ENCODE measurements at regions not wholly inside any gene's neighbourhood (a gene's known extent, or its start where the extent isn't known, plus 50 kb on each side); places are given as distances from the start of the nearest gene placed in this dataset.

DNA sequence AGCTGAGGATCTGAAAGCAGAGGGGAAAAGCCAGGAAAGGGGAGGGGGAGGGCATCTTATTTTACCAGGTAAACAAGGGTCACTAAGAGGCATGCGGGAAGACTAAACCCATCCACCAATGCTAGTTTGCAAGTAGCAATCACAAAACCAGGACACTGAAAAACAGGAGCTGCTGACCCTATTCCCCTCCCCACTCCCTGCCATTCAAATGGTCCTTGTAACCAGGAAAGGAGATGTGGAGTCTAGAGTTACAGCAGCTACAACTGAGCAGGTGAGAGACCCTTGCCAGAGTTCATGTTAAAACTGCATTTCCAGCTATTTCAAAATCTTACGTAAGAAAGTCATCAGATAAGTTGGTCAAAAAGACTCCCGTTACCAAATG, 85.3 kb upstream of the SIMC1 start:
- no peak for TF ChIP-seq ZNF586 (CRISPR knock-in tag; conservative IDR thresholded peaks at IDR 0.05)
- TF ChIP-seq SIN3B (IDR thresholded peaks at IDR 0.05; ENCODE audit: low read depth), result no peak
- TF ChIP-seq ZKSCAN1 (IDR thresholded peaks at IDR 0.05; ENCODE audit: low read depth, low read length), result no peak
- TF ChIP-seq RAD21 (CRISPR knock-in tag; conservative IDR thresholded peaks at IDR 0.05 in 1 of 2, IDR thresholded peaks at IDR 0.05 in 1 of 2), result no peak
- TF ChIP-seq ZNF3 (CRISPR knock-in tag; IDR thresholded peaks at IDR 0.05), result no peak
- no peak for TF ChIP-seq EHMT2 (IDR thresholded peaks at IDR 0.05)
- no peak for TF ChIP-seq ZNF384 (IDR thresholded peaks at IDR 0.05; ENCODE audit: low read depth, low read length)
- TF ChIP-seq PHB2 (IDR thresholded peaks at IDR 0.05; ENCODE audit: low read depth), result no peak
- no peak for TF ChIP-seq TCF7L2 (IDR thresholded peaks at IDR 0.05; ENCODE audit: low read depth, low read length)
- no peak for TF ChIP-seq GATA2 (CRISPR knock-in tag; IDR thresholded peaks at IDR 0.05)
- TF ChIP-seq KLF1 (tag; IDR thresholded peaks at IDR 0.05), result no peak
- no peak for TF ChIP-seq FOXJ3 (CRISPR knock-in tag; IDR thresholded peaks at IDR 0.05)
- TF ChIP-seq, protein P1, sequence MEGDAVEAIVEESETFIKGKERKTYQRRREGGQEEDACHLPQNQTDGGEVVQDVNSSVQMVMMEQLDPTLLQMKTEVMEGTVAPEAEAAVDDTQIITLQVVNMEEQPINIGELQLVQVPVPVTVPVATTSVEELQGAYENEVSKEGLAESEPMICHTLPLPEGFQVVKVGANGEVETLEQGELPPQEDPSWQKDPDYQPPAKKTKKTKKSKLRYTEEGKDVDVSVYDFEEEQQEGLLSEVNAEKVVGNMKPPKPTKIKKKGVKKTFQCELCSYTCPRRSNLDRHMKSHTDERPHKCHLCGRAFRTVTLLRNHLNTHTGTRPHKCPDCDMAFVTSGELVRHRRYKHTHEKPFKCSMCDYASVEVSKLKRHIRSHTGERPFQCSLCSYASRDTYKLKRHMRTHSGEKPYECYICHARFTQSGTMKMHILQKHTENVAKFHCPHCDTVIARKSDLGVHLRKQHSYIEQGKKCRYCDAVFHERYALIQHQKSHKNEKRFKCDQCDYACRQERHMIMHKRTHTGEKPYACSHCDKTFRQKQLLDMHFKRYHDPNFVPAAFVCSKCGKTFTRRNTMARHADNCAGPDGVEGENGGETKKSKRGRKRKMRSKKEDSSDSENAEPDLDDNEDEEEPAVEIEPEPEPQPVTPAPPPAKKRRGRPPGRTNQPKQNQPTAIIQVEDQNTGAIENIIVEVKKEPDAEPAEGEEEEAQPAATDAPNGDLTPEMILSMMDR (IDR thresholded peaks at IDR 0.05 in 2 of 3, conservative IDR thresholded peaks at IDR 0.05 in 1 of 3; ENCODE audit: insufficient read depth in 2 of 3, low read depth in 1 of 3, low read length in 3 of 3), result no peak
